ENCODE measurements at regions not wholly inside any gene's neighbourhood (a gene's known extent, or its start where the extent isn't known, plus 50 kb on each side); places are given as distances from the start of the nearest gene placed in this dataset.

GRCh38 chrX:124426288-124427169 lies 80.2 kb downstream of the SH2D1A start:
- H3K4me3 ChIP-seq, result no peak overlapping the region
- no peak overlapping the region for H3K9ac ChIP-seq
- H3K9me3 ChIP-seq (ENCODE audit: low read depth), result no peaks in the 10 kb centered on the region
- H3K27me3 ChIP-seq (replicated peaks; ENCODE audit: insufficient read depth), result no peaks in the 10 kb centered on the region
- H3F3A ChIP-seq (ENCODE audit: insufficient read depth), result no peaks in the 10 kb centered on the region
- no peaks in the 10 kb centered on the region for H3K36me3 ChIP-seq (ENCODE audit: low read depth)
- H2AFZ ChIP-seq, result no peak overlapping the region
- H4K20me1 ChIP-seq (ENCODE audit: insufficient read depth), result no peaks in the 10 kb centered on the region
- DNase-seq, result no peak
- H3K4me2 ChIP-seq (ENCODE audit: unreplicated experiment), result no peak overlapping the region
- no peaks in the 10 kb centered on the region for H3K9me2 ChIP-seq (ENCODE audit: insufficient read depth)
- no peak for TF ChIP-seq EZH2phosphoT487 (IDR thresholded peaks at IDR 0.05; ENCODE audit: insufficient read depth, low read depth)
- TF ChIP-seq EZH2 (IDR thresholded peaks at IDR 0.05; ENCODE audit: insufficient read depth, poor library complexity, severe bottlenecking), result no peak
- in situ Hi-C loops (cut with MboI), result no loop called here
- H3K4me1 ChIP-seq (ENCODE audit: insufficient read depth), result no peaks in the 10 kb centered on the region
- no peak overlapping the region for H3K27ac ChIP-seq
- H3K79me2 ChIP-seq (ENCODE audit: insufficient read depth), result no peaks in the 10 kb centered on the region
- WGBS, 2 experiments (ENCODE audit: low coverage in 1 of 2, low lambda C conversion rate in 2 of 2, missing lambda C conversion rate in 2 of 2), result 41% methylated on average over 9 of the region's 9 CpGs

DNA sequence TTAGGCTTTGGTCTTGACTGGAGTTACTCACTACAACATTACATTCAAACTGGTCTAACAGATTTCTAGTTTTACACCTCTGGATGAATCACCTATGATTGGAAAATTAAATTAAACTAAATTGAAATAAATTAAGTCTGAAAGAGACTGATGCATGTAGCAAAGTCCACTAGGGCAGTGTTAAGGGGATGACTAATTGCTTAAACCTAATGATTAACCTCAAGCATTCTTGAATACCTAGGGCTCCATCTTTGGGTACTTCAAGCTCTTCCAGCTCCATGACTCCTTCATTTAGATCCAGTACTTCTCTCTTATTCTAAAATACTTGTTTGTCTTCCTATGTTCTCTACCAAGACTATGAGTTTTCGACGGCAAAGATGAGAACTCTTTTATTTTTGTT lies 86.8 kb downstream of the SH2D1A start:
- no peaks in the 10 kb centered on the region for H3K79me2 ChIP-seq (ENCODE audit: insufficient read depth)
- no peak overlapping the region for H2AFZ ChIP-seq
- H3K9me2 ChIP-seq (ENCODE audit: insufficient read depth), result no peaks in the 10 kb centered on the region
- no peak overlapping the region for H3K4me3 ChIP-seq
- no peaks in the 10 kb centered on the region for H3K36me3 ChIP-seq (ENCODE audit: low read depth)
- H3K9me3 ChIP-seq (ENCODE audit: low read depth), result no peaks in the 10 kb centered on the region
- no peaks in the 10 kb centered on the region for H3F3A ChIP-seq (ENCODE audit: insufficient read depth)
- TF ChIP-seq EZH2phosphoT487 (IDR thresholded peaks at IDR 0.05; ENCODE audit: insufficient read depth, low read depth), result no peak
- H3K4me2 ChIP-seq (ENCODE audit: unreplicated experiment), result no peak overlapping the region
- no peak overlapping the region for H3K27ac ChIP-seq
- 30 to 40% methylated on average over 2 of the region's 2 CpGs for WGBS, 2 experiments (ENCODE audit: low coverage in 1 of 2, low lambda C conversion rate in 2 of 2, missing lambda C conversion rate in 2 of 2)
- no peaks in the 10 kb centered on the region for H3K4me1 ChIP-seq (ENCODE audit: insufficient read depth)
- no peak overlapping the region for H3K9ac ChIP-seq
- in situ Hi-C loops (cut with MboI), result no loop called here
- no peak for DNase-seq
- H4K20me1 ChIP-seq (ENCODE audit: insufficient read depth), result no peaks in the 10 kb centered on the region
- H3K27me3 ChIP-seq (replicated peaks; ENCODE audit: insufficient read depth), result no peaks in the 10 kb centered on the region

GRCh38 chrX:124435616-124436015 lies 89.3 kb downstream of the SH2D1A start:
- Histone ChIP-seq H3K36me3 (ENCODE audit: low read depth) (no peaks in the 10 kb centered on the region), H3K4me1 (ENCODE audit: insufficient read depth) (no peaks in the 10 kb centered on the region), H3K9me3 (ENCODE audit: low read depth) (no peaks in the 10 kb centered on the region), H2AFZ (no peak overlapping the region), H3K9ac (no peak overlapping the region), H3K79me2 (ENCODE audit: insufficient read depth) (no peaks in the 10 kb centered on the region), H4K20me1 (ENCODE audit: insufficient read depth) (no peaks in the 10 kb centered on the region), H3K4me3 (no peak overlapping the region), H3F3A (ENCODE audit: insufficient read depth) (no peaks in the 10 kb centered on the region), H3K9me2 (ENCODE audit: insufficient read depth) (no peaks in the 10 kb centered on the region), H3K4me2 (ENCODE audit: unreplicated experiment) (no peak overlapping the region), H3K27me3 (replicated peaks; ENCODE audit: insufficient read depth) (no peaks in the 10 kb centered on the region), H3K27ac (no peak overlapping the region)
- DNase-seq, result no peak
- TF ChIP-seq EZH2phosphoT487 (IDR thresholded peaks at IDR 0.05; ENCODE audit: insufficient read depth, low read depth) (no peak), EZH2 (IDR thresholded peaks at IDR 0.05; ENCODE audit: insufficient read depth, poor library complexity, severe bottlenecking) (no peak)
- in situ Hi-C loops (cut with MboI), result no loop called here
- WGBS, 2 experiments (ENCODE audit: low coverage in 1 of 2, low lambda C conversion rate in 2 of 2, missing lambda C conversion rate in 2 of 2), result 39 to 45% methylated on average over 4 of the region's 4 CpGs

- in situ Hi-C loops (cut with MboI), result no loop called here
- no peak overlapping the region for H3K27ac ChIP-seq
- no peak for DNase-seq
- H3K9ac ChIP-seq, result no peak overlapping the region
- H3K27me3 ChIP-seq (replicated peaks; ENCODE audit: insufficient read depth), result no peaks in the 10 kb centered on the region
- no peak overlapping the region for H3K4me3 ChIP-seq
- no peaks in the 10 kb centered on the region for H3F3A ChIP-seq (ENCODE audit: insufficient read depth)
- no peaks in the 10 kb centered on the region for H3K4me1 ChIP-seq (ENCODE audit: insufficient read depth)
- 21 to 22% methylated on average over 2 of the region's 2 CpGs for WGBS, 2 experiments (ENCODE audit: low coverage in 1 of 2, low lambda C conversion rate in 2 of 2, missing lambda C conversion rate in 2 of 2)
- H2AFZ ChIP-seq, result no peak overlapping the region
- H3K36me3 ChIP-seq (ENCODE audit: low read depth), result no peaks in the 10 kb centered on the region
- H3K9me3 ChIP-seq (ENCODE audit: low read depth), result no peaks in the 10 kb centered on the region
- no peaks in the 10 kb centered on the region for H3K9me2 ChIP-seq (ENCODE audit: insufficient read depth)
- no peak overlapping the region for H3K4me2 ChIP-seq (ENCODE audit: unreplicated experiment)
- H4K20me1 ChIP-seq (ENCODE audit: insufficient read depth), result no peaks in the 10 kb centered on the region
- no peaks in the 10 kb centered on the region for H3K79me2 ChIP-seq (ENCODE audit: insufficient read depth)
- TF ChIP-seq EZH2 (IDR thresholded peaks at IDR 0.05; ENCODE audit: insufficient read depth, poor library complexity, severe bottlenecking), result no peak
- no peak for TF ChIP-seq EZH2phosphoT487 (IDR thresholded peaks at IDR 0.05; ENCODE audit: insufficient read depth, low read depth)
Observed at GRCh38 chrX:124440695-124441094, 94.3 kb downstream of the SH2D1A start.

All from GM23248 (cell line).